ENCODE measurements at regions not wholly inside any gene's neighbourhood (a gene's known extent, or its start where the extent isn't known, plus 50 kb on each side); places are given as distances from the start of the nearest gene placed in this dataset.

- Histone ChIP-seq H3K36me3 (ENCODE audit: insufficient read depth, low read length) (no peaks in the 10 kb centered on the region), H3K9me2 (replicated peaks; ENCODE audit: low read depth, low read length) (no peaks in the 10 kb centered on the region), H3K27me3 (ENCODE audit: insufficient read depth, low read length, poor library complexity, severe bottlenecking) (no peaks in the 10 kb centered on the region)
These were observed 75.0 kb upstream of the SPRED2 start for GRCh38 chr2:65507102-65508069.

GRCh38 chr2:65504814-65505697 lies 72.7 kb upstream of the SPRED2 start:
- Histone ChIP-seq H3K9ac (ENCODE audit: low read depth, low read length, poor library complexity, severe bottlenecking) (no peak overlapping the region), H3F3A (ENCODE audit: low read depth) (no peaks in the 10 kb centered on the region), H3K27me3 (ENCODE audit: insufficient read depth, low read length, poor library complexity, severe bottlenecking) (no peaks in the 10 kb centered on the region), H3K79me2 (ENCODE audit: insufficient read depth, low read length) (no peaks in the 10 kb centered on the region), H3K9me3 (ENCODE audit: insufficient read depth, low read depth, low read length) (no peaks in the 10 kb centered on the region), H2AFZ (ENCODE audit: low read length) (no peak overlapping the region), H4K20me1 (ENCODE audit: insufficient read depth, low read length, poor library complexity, severe bottlenecking) (no peaks in the 10 kb centered on the region), H3K36me3 (ENCODE audit: insufficient read depth, low read length) (no peaks in the 10 kb centered on the region), H3K9me2 (replicated peaks; ENCODE audit: low read depth, low read length) (no peaks in the 10 kb centered on the region), H3K4me2 (ENCODE audit: low read depth, low read length, poor library complexity, severe bottlenecking) (no peak overlapping the region), H3K4me3 (ENCODE audit: low read length, poor library complexity, severe bottlenecking) (no peak overlapping the region), H3K4me1 (ENCODE audit: insufficient read depth, low read length, poor library complexity, severe bottlenecking) (no peaks in the 10 kb centered on the region)
- no peak for TF ChIP-seq EZH2phosphoT487 (IDR thresholded peaks at IDR 0.05; ENCODE audit: borderline replicate concordance)
- TF ChIP-seq CTCF (conservative IDR thresholded peaks at IDR 0.05; ENCODE audit: low read length), result no peak

More at GRCh38 chr2:65507102-65508069, 75.0 kb upstream of the SPRED2 start:
- no peaks in the 10 kb centered on the region for H3K79me2 ChIP-seq (ENCODE audit: insufficient read depth, low read length)
- no peak overlapping the region for H3K4me3 ChIP-seq (ENCODE audit: low read length, poor library complexity, severe bottlenecking)
- no peaks in the 10 kb centered on the region for H3F3A ChIP-seq (ENCODE audit: low read depth)
- H3K9ac ChIP-seq (ENCODE audit: low read depth, low read length, poor library complexity, severe bottlenecking), result no peak overlapping the region
- TF ChIP-seq EZH2phosphoT487 (IDR thresholded peaks at IDR 0.05; ENCODE audit: borderline replicate concordance), result no peak
- no peak for TF ChIP-seq CTCF (conservative IDR thresholded peaks at IDR 0.05; ENCODE audit: low read length)
- no peaks in the 10 kb centered on the region for H3K4me1 ChIP-seq (ENCODE audit: insufficient read depth, low read length, poor library complexity, severe bottlenecking)
- no peaks in the 10 kb centered on the region for H3K9me3 ChIP-seq (ENCODE audit: insufficient read depth, low read depth, low read length)
- no peaks in the 10 kb centered on the region for H4K20me1 ChIP-seq (ENCODE audit: insufficient read depth, low read length, poor library complexity, severe bottlenecking)
- no peak overlapping the region for H3K4me2 ChIP-seq (ENCODE audit: low read depth, low read length, poor library complexity, severe bottlenecking)
- H2AFZ ChIP-seq (ENCODE audit: low read length), result no peak overlapping the region

GRCh38 chr2:65504201-65504600 lies 71.8 kb upstream of the SPRED2 start:
- H3K79me2 ChIP-seq (ENCODE audit: insufficient read depth, low read length), result no peaks in the 10 kb centered on the region
- no peak overlapping the region for H2AFZ ChIP-seq (ENCODE audit: low read length)

More at GRCh38 chr2:65504201-65504600, 71.8 kb upstream of the SPRED2 start:
- H3K4me1 ChIP-seq (ENCODE audit: insufficient read depth, low read length, poor library complexity, severe bottlenecking), result no peaks in the 10 kb centered on the region
- no peak overlapping the region for H3K9ac ChIP-seq (ENCODE audit: low read depth, low read length, poor library complexity, severe bottlenecking)
- H3K36me3 ChIP-seq (ENCODE audit: insufficient read depth, low read length), result no peaks in the 10 kb centered on the region
- no peaks in the 10 kb centered on the region for H3F3A ChIP-seq (ENCODE audit: low read depth)
- no peak for TF ChIP-seq CTCF (conservative IDR thresholded peaks at IDR 0.05; ENCODE audit: low read length)
- TF ChIP-seq EZH2phosphoT487 (IDR thresholded peaks at IDR 0.05; ENCODE audit: borderline replicate concordance), result no peak
- H3K4me2 ChIP-seq (ENCODE audit: low read depth, low read length, poor library complexity, severe bottlenecking), result no peak overlapping the region
- H4K20me1 ChIP-seq (ENCODE audit: insufficient read depth, low read length, poor library complexity, severe bottlenecking), result no peaks in the 10 kb centered on the region
- no peaks in the 10 kb centered on the region for H3K9me3 ChIP-seq (ENCODE audit: insufficient read depth, low read depth, low read length)
- H3K9me2 ChIP-seq (replicated peaks; ENCODE audit: low read depth, low read length), result no peaks in the 10 kb centered on the region
- no peaks in the 10 kb centered on the region for H3K27me3 ChIP-seq (ENCODE audit: insufficient read depth, low read length, poor library complexity, severe bottlenecking)
- no peak overlapping the region for H3K4me3 ChIP-seq (ENCODE audit: low read length, poor library complexity, severe bottlenecking)

All from Loucy (cell line).